Right renal pelvis (tissue), 4 donors: ENCODE measurements at regions not wholly inside any gene's neighbourhood (a gene's known extent, or its start where the extent isn't known, plus 50 kb on each side); places are given as distances from the start of the nearest gene placed in this dataset.
"Not testable (repeated sequence)": the region's sequence is repeated elsewhere in the genome, so short reads cannot be mapped to it uniquely, and the experiment has no call there.

Source experiments
- DNase-seq, 4 donors: peaks; one replicate each; pipeline ENCODE4 v3.0.0-alpha.2; 2013; ENCODE audit warnings: low read depth in 4 of 4, low spot score in 3 of 4, missing footprints in 1 of 4

DNA sequence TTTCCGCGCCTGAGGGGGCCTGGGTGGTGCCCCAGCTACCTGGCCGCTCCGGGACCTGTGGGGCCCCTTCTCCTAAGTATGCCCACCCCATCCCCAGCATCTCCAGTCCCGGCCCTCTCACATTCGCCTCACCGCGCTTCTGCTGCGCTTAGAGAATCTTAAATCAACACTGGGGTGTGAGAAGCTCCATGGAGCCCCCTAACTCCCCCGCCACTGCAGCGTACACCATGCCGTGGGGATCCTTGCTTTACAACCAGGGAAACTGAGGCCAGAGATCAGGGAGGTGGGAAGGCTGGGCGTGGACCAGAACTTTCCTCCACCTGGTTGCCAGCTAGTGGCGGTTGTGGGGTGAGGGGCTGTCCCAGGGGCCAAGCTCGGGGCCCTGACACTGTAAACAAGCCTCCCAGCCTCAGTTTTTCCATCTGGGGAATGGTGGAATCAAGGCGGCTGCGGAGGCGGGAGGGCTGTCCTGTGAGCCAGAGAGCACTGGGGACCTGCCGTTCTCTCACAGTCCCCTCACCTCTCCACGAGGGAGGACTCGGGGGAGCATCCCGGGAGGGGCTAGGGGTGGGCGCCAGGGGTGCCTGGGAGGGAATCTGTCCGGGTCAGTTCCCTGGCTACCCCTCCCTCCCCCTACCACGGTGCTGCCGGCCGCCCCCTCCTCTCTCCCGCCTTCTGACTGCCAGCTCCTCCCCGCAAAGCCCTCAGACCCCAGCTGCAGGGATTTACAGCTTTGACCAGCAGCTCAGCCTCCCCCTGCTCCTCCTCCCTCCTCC lies 161.2 kb downstream of the C9orf50 start:
- no peak for DNase-seq

DNA sequence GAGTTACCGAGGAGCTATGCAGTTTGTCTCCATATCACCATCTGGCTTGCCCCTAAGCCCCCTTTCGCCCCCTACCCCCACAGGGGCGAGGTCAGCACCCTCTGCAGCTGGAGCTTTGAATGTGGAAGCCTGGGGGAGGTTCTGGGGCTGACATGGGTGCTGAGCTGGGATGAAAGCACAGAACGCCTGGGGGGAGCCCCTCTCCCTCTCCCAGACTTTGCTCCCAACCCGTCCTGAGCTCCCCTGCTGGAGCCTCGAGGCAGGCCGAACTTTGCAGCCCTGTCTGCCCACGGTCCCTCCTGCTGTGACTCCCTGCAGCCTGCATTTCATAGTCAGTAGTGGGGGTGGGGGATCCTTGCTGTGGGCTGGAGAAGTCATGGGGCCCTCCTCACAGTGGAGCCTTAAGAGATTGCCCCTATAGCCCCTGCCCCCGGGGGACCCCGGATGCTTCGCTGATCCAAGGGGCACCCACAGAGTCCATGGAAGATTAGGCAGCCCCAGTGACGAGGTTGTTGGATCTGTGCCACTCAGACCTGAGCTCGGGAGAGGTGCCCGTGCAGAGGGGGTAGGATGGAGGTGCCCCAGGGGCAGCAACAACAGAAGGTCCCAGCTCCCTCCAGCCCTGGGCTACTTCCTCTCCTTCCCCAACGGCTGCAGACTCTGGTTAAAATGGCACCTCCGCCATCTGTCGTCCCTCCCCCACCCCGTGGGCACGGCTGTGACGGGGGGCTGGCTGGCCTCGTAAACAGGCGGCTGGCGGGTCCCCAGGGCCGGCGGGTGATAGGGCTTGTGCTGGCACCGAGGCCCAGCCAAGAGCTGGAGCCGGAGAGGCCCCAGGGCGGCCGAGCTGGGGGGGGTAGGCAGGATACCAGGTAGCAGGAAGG lies 162.0 kb downstream of the C9orf50 start:
- no peak for DNase-seq

DNA sequence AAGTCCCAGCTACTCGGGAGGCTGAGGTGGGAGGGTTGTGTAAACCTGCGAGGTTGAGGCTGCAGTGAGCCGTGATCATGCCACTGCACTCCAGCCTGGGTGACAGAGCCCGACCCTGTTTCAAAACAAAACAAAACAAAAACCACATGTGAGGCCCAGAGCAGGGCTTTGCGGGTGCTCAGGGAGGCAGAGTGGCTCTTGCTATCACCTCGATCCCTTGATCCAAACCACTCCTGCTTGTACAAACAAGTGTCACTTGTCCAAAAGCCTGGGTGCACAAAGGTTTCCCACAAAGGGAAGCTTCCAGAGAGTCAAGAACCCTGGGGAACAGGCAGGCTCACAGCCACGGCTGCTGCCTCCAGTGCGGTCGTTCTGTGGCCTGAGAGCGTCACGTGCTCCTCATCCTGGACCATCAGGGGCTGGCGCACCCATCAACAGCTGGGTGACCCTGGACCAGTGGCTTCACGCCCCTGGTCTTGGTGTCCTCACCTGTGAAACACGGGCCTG lies 162.7 kb downstream of the C9orf50 start:
- no peak for DNase-seq

DNA sequence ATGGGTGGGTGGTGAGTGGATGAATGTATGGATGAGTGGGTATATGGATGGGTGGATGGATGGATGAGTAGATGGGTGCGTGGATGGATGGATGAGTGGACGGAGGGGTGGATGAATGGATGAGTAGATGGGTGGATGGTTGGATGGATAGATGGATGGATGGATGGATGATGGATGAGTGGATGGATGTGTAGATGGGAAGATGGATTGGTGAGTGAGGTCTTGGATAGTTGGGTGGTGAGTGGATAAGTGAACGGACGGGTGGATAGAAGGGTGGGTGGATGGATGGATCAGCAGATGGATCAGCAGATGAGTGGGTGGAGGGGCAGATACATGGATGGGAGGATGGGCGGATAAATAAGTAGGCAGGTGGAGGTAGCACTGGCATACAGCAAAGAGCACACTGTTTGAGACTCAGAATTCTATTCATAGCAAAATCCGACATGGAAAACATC lies 163.5 kb downstream of the C9orf50 start:
- DNase-seq, result no peak

DNA sequence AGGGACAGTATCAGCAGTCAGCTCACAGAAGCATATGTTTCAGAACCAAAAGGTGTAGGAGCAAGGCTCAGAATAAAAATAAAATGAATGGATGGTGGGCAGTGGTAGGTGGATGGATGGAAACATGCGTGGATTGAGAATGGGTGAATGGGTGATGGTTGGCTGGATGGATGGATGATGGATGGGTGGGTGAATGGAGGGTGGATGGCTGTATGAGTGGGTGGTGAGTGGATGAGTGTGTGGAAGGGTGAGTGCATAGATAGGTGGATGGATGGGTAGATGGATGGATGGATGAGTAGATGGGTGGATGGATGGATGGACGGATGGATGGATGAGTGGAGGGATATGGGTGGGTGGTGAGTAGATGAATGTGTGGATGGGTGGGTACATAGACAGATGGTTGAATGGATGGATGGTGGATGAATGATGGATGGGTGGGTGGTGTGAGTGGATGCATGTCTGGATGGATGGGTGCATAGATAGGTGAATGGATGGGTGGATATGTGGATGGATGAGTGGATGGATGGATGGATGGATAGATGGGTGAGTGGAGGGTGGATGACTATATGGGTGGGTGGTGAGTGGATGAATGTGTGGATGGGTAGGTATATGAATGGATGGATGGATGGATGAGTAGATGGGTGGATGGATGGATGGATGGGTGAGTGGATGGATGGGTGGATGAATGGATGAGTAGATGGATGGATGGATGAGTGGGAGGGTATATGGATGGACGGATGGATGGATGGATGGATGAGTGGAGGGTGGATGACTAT lies 164.2 kb downstream of the C9orf50 start:
- no peak for DNase-seq

DNA sequence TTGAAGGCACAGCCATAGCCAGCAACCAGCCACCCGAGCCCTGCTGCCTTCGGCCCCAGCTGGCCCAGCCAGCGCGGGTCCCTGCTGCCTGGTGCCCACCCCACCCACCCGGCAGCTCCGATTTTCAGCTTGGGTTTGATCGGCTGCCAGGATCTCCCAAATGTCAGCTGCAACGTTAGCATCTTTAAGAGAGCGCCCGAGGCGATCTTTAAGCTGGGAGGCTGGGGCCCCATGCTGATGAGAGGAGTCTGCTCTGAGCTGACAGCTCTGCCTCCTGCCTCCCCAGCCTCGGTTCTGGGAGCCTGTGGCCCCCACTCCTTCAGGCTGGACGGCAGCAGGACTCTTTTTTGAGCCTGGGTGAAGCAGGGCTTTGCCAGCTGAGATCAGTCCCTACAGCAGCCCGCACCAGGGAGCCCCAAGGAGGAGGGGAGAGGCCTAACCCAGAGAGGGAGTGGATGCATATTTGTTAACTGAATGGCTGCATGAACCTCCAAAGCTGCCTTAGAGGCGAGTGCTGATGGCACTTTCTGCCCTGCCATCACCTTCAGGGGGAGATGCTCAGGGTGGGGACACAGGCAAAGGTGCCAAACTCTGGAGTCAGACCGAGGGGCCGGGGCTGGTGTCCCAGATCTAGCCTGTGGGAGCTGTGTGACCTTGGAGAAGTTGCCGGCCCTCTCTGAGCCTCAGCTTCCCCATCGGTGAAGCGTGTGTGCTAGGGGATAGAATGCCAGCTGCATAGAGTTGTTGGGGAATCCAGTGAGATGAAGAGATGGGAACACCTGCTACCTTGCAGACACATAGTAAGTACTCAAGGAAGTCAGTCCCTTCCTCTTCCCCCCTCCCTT lies 165.5 kb downstream of the C9orf50 start:
- DNase-seq, result no peak

DNA sequence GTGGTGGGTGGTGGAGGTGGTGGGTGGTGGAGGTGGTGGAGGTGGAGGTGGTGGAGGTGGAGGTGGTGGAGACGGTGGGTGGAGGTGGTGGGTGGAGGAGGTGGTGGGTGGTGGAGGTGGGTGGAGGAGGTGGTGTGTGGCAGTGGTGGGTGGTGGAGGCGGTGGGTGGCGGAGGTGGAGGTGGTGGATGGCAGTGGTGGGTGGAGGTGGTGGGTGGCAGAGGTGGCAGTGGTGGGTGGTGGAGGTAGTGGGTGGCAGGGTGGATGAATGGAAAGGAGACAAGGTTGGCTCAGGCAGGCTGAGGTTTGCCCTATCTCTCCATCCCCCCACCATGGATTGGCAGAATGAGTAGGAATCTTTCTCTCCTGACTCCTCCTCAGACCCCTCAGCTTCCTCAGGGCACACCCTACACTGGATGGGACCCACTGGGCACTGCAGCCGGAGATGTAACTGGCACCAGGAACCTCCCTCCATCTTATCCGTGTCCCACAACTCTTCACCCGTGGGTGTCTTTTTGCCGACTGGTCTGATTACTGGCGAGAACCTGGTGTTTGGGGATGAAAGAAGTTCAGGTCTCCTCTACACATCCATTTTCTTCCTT lies 166.3 kb downstream of the C9orf50 start:
- DNase-seq, result no peak

DNA sequence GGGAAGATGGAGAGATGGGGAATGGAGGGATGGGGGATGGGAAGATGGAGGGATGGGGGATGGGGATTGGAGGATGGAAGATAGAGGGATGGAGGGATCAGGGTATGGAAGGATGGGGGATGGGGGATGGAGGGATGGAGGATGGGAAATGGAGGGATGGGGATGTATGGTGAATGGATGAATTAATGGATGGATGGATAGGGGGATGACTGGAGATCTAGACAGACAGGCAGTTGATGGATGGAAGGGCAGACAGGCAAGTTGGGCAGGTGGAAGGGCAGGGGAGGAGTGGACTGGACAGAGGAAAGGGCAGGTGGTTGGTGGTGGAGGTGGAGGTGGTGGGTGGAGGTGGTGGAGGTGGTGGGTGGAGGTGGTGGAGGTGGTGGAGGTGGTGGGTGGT lies 167.2 kb downstream of the C9orf50 start:
- no peak for DNase-seq

DNA sequence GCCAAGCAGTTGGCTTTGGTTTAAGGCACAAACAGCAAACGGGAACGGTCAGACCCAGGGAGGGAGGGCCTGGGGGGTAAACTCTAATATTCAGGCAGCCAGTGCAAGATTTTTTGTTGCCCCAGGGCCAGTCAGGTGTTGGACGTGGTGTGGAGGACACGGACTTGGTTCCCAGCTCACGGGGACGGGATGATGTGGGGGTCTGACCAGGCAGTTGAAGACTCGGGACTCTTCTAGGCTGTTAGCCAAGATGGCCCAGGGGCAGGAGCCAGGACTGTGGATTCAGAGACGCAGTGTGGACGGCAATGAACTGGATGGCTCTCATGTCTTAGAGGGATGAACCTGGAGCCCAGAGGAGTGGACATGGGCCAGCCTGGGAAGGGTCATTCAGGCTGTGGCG lies 169.2 kb downstream of the C9orf50 start:
- DNase-seq, result no peak

DNA sequence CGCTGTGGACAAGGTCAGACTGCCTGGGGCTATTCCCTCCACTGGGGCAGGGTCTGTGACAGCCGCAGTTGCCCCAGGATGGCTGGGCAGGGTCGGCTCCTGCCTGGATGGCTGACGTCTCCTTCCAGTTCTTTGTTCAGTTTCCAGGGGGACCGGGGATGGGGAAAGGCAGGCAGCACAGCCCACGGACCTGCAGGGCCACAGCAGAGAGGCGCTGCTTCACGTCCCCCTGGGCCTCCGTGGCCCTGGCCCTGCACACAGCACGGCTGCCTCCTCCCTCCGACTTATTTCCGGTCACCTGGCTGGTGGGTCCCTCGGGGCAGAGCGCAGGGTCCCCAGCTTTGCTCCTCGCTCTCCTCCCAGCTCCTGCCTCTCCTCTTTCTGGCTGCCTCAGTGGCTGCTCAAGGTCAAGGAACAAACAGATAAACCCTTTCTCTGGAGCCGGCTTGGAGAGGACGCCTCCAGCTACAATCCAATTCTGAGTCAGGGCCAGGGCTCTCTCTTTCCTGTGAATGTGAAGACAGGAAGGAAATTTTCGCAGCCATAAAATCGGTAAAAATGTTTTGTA lies 169.7 kb downstream of the C9orf50 start:
- no peak for DNase-seq

DNA sequence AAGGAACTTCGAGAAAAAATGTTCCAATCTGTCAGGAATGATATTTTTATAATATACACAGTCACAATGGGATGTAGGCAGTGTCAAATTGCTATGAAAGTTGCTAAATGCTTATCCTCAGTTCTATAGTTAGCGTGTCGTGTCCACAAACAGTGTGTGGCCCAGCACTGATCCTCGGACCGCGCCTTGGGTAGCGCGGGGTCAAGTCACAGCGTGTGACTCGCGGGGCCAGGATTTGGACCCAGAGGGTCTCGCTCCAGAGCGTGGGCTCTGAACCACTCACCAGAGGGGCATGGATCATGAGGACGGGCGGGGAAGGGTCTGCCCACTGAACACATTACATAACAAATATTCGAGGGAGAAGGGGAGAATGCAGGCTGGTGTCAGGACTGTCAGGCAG lies 171.8 kb downstream of the C9orf50 start:
- no peak for DNase-seq

DNA sequence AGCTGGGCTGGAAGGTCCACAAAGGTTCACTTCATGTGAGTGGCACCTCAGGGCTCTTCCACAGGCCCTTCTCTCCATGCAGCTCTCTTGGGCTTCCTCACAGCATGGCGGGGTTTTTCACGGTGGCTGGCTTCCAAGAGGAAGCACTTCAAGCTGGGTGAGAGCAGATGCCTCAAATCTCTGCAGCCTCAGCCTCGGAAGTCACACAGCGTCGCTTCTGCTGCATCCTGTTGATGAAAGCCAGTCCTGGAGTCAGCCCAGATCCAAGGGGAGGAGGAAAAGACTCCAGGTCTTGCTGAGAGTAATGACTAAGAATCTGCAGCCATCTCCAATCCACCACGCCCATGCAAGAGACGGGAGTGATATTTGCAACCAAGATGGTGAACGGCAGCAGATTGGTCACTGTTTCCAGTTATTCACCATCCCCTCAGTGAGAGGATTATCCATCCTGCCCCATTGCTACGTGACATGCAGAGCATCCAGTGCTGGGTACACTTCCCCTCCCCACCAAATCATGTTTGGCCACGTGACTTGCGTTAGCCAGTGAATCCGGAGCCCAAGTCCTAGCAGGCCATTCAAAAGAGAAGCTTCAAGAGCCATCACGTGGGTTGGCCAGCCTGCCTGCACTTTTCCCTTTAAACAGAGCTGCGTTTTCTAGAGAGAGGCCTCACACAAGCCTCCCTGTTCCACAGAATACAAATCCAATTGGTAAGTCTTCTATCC lies 173.9 kb downstream of the C9orf50 start:
- DNase-seq, result no peak

DNA sequence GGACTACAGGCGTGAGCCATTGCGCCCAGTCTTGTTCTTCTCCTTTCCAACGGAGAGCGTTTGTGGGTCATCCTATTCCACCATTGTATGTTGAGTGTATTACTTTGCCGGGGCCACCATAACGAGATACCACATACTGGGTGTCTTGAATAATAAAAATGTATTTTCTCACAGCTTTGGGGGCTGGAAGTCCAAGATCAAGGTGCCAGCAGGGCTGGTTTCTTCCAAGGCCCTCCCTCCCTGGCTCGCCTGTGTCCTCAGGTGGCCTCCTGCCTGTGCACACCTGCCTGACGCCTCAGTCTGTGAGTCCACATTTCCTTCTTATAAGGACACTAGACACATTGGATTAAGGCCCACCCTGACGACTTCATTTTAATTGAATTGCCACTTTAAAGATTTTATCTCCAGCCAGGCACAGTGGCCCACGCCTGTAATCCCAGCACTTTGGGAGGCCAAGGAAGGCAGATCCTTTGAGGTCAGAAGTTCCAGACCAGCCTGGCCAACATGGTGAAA lies 175.1 kb downstream of the C9orf50 start:
- DNase-seq, result no peak

DNA sequence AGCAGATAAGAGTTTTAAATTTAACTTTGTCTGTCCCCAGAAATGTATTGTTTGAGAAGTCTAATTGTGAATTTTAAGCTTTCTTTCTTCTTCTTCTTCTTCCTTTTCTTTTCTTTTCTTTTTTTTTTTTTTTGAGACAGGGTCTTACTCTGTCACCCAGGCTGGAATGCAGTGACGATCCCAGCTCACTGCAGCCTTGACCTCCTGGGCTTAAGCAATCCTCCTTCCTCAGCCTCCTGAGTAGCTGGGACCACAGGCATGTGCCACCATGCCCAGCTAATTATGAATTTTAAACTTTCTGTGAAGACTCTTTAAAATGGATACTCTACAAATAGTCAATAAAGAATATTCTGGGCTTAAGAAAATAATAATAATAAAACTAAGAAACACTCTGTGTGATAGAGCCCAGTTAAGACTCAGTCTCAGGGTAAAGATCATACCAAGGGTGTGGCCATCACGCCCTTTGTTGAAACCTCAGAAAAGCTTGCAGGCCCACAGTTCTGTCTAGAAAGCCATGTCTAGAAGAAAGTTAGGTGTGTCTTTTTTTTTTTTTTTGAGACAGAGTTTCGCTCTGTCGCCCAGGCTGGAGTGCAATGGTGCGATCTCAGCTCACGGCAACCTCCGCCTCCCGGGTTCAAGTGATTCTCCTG lies 177.3 kb downstream of the C9orf50 start:
- not testable (repeated sequence) for DNase-seq

DNA sequence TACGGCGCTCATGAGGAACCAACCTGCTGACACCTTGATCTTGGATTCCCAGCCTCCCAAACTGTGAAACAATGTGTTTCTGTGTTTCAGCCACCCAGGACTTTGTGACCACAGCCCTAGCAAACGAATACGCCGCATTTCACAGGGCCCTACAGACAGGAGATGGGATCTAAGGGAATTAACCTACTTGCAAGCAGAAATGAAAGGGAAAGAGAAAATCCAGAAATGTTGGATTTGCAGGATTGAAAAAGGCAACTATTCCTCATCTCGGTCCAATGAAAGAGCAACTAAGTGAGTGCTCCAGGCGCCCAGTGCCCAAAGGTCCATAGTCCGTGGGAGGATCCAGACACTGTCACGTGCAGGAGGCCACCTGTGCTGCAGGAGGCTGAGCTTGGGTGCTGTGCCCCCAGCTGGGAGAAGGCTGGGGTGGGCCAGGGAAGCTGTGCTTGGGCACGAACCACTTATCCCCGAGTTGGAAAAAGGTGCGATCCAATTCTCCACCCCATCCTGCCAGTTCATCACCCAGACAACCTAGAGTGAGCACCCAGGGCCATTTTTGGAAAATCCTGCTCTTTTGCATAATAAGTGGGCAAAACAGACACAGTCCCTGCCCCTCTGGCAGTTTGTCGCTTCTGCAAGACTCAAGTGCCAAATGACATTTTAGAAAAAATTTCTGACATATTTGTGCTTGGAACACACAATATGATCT lies 177.9 kb downstream of the C9orf50 start:
- no peak for DNase-seq

DNA sequence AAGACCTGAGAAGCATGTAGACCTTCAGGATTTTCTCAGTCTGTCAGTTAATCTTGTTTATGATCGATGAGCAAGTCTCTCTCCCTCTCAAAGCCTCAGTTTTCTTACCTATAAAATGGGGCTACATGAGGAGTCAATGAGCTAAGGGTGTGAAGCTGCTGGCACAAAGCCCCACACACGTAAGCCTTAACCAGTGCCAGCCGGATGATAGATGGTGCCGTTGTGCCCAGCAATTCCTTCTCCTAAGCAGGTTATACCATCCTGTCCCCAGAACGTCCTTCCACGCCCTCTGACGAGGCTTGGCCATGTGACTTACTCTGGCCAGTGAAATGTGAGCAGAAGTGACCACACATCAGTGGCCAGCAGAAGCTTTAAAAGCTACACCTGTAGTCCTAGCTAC lies 179.0 kb downstream of the C9orf50 start:
- no peak for DNase-seq
